Panc1 (cell line): ENCODE measurements at regions not wholly inside any gene's neighbourhood (a gene's known extent, or its start where the extent isn't known, plus 50 kb on each side); places are given as distances from the start of the nearest gene placed in this dataset.

Experiments
- REST ChIP-seq, 2 experiments: IDR thresholded peaks; 2 replicates each; pipeline ENCODE4 v1.6.1; 2011 to 2012; ENCODE audit warnings: low read depth in 2 of 2, control low read depth in 1 of 2, low read length in 1 of 2, mild to moderate bottlenecking in 1 of 2, moderate library complexity in 1 of 2; ENCODE audit not compliant: insufficient read depth in 1 of 2
- TCF7L2 ChIP-seq: IDR thresholded peaks from 2 replicates; pipeline ENCODE4 v1.6.1; 2011; ENCODE audit warnings: mild to moderate bottlenecking, low read depth, low read length, inconsistent platforms
- TF ChIP-seq, protein P1 (sequence below): fragments of 450-650 bp; IDR thresholded peaks from 2 replicates; pipeline ENCODE4 v1.5.1; 2017; ENCODE audit warnings: mild to moderate bottlenecking

GRCh38 chr3:176692199-176692965 is 504.9 kb downstream of the TBL1XR1 start:
- TF ChIP-seq, protein P1, sequence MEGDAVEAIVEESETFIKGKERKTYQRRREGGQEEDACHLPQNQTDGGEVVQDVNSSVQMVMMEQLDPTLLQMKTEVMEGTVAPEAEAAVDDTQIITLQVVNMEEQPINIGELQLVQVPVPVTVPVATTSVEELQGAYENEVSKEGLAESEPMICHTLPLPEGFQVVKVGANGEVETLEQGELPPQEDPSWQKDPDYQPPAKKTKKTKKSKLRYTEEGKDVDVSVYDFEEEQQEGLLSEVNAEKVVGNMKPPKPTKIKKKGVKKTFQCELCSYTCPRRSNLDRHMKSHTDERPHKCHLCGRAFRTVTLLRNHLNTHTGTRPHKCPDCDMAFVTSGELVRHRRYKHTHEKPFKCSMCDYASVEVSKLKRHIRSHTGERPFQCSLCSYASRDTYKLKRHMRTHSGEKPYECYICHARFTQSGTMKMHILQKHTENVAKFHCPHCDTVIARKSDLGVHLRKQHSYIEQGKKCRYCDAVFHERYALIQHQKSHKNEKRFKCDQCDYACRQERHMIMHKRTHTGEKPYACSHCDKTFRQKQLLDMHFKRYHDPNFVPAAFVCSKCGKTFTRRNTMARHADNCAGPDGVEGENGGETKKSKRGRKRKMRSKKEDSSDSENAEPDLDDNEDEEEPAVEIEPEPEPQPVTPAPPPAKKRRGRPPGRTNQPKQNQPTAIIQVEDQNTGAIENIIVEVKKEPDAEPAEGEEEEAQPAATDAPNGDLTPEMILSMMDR: no peak
- TF ChIP-seq TCF7L2 (no peak), REST (IDR thresholded peaks at IDR 0.05; ENCODE audit: insufficient read depth in 1 of 2, low read depth in 2 of 2, low read length in 1 of 2) (no peak)
